ENCODE measurements at regions not wholly inside any gene's neighbourhood (a gene's known extent, or its start where the extent isn't known, plus 50 kb on each side); places are given as distances from the start of the nearest gene placed in this dataset.
A peak's percentile ranks its signal among the peaks of the same experiment; 100 is the strongest.

- H3K9me3 ChIP-seq (ENCODE audit: low read length) = no peaks in the 10 kb centered on the region
- no TSS peak for BruUV-seq (replicated peaks)
- no peaks in the 10 kb centered on the region for H3K36me3 ChIP-seq (replicated peaks in 1 of 2; ENCODE audit: control insufficient read depth in 1 of 2, insufficient read depth in 2 of 2, low read length in 2 of 2)
- ChIA-PET CTCF (ENCODE audit: low intra/inter-chr PET ratio, low total read pairs) (no interaction called here), POLR2A (no interaction called here)
- no peak for TF ChIP-seq ZNF468 (CRISPR knock-in tag; IDR thresholded peaks at IDR 0.05)
- no peak for TF ChIP-seq ISX (CRISPR knock-in tag; conservative IDR thresholded peaks at IDR 0.05)
- TF ChIP-seq SIN3A (IDR thresholded peaks at IDR 0.05; ENCODE audit: borderline replicate concordance, low read depth, low read length) = no peak
- TF ChIP-seq ZNF674 (CRISPR knock-in tag; IDR thresholded peaks at IDR 0.05; ENCODE audit: low read depth) = no peak
- intact Hi-C loops (cut with micrococcal nuclease; ENCODE audit: unreplicated experiment) = no loop called here
- DNase-seq (ENCODE audit: low spot score) (no peak), FAIRE-seq (no peak), ATAC-seq (no peak)
- H3K4me1 ChIP-seq (ENCODE audit: insufficient read depth, low read length) = no peaks in the 10 kb centered on the region
- WGBS (ENCODE audit: low lambda C conversion rate) = 24% methylated on average over 4 of the region's 4 CpGs
- H3K27ac ChIP-seq (ENCODE audit: extremely low read length, insufficient read depth, low read length) = no peak overlapping the region
- no peaks in the 10 kb centered on the region for H4K20me1 ChIP-seq (ENCODE audit: insufficient read depth, low read length)
- in situ Hi-C loops (cut with HindIII; ENCODE audit: extremely low pct_ligation_motif_present, low pct_unique_long_range_greater_than_20kb) = no loop called here
- H3K9ac ChIP-seq (ENCODE audit: insufficient read depth, low read depth, low read length) = no peak overlapping the region
- H3K27me3 ChIP-seq (ENCODE audit: control insufficient read depth in 1 of 2, insufficient read depth in 2 of 2, low read length in 2 of 2) = no peaks in the 10 kb centered on the region; a peak in 1 of 5 replicates
- H2AFZ ChIP-seq (ENCODE audit: low read length) = no peak overlapping the region
- H3K4me2 ChIP-seq (ENCODE audit: low read depth, low read length) = no peak overlapping the region
- H3K4me3 ChIP-seq (replicated peaks in 1 of 3; ENCODE audit: insufficient read depth in 1 of 3, low read depth in 2 of 3, low read length in 3 of 3) = no peak overlapping the region
- no peaks in the 10 kb centered on the region for H3K79me2 ChIP-seq (ENCODE audit: insufficient read depth, low read length)
Observed at GRCh38 chr7:142418326-142418725, 160.5 kb upstream of the PRSS58 start.

DNA sequence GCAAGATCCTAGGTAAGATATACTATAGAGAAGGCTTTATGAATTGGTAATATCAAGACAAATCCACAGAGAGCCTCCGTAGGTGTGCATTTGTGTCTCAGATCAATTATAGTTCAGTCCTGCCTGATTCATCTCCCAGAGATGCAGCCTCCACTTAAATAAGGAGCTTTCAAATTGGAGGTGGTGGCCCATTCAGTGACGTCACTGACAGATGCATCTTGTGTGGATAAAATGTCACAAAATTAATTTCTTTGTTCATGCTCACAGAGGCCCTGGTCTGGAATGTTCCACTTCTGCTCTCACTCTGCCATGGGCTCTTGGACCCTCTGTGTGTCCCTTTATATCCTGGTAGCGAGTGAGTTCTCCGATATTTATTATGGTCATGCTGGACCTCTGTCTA lies 157.1 kb upstream of the PRSS58 start:
- TF ChIP-seq ATF7 (IDR thresholded peaks at IDR 0.05) (peak; percentile 85), ATF7 (CRISPR knock-in tag; IDR thresholded peaks at IDR 0.05) (no peak), ZNF720 (CRISPR knock-in tag; IDR thresholded peaks at IDR 0.05) (no peak), CREB1 (IDR thresholded peaks at IDR 0.05) (peak; percentile 95), CREB1 (CRISPR knock-in tag; IDR thresholded peaks at IDR 0.05) (no peak), MXD3 (CRISPR knock-in tag; IDR thresholded peaks at IDR 0.05) (no peak), KMT2A (CRISPR knock-in tag; IDR thresholded peaks at IDR 0.05) (no peak)
- no peak overlapping the region for H3K4me3 ChIP-seq (replicated peaks in 1 of 3; ENCODE audit: insufficient read depth in 1 of 3, low read depth in 2 of 3, low read length in 3 of 3)
- in situ Hi-C loops (cut with HindIII; ENCODE audit: extremely low pct_ligation_motif_present, low pct_unique_long_range_greater_than_20kb) (no loop called here), intact Hi-C loops (cut with micrococcal nuclease; ENCODE audit: unreplicated experiment) (no loop called here)
- no peaks in the 10 kb centered on the region for H3K36me3 ChIP-seq (replicated peaks in 1 of 2; ENCODE audit: control insufficient read depth in 1 of 2, insufficient read depth in 2 of 2, low read length in 2 of 2)
- DNase-seq (ENCODE audit: low spot score) (no peak), ATAC-seq (no peak), FAIRE-seq (no peak)
- no peak overlapping the region for H2AFZ ChIP-seq (ENCODE audit: low read length)
- WGBS (ENCODE audit: low lambda C conversion rate) = 45% methylated on average over 4 of the region's 4 CpGs
- no peaks in the 10 kb centered on the region for H3K4me1 ChIP-seq (ENCODE audit: insufficient read depth, low read length)
- no peaks in the 10 kb centered on the region for H4K20me1 ChIP-seq (ENCODE audit: insufficient read depth, low read length)
- no peaks in the 10 kb centered on the region for H3K9me3 ChIP-seq (ENCODE audit: low read length)
- no peak overlapping the region for H3K9ac ChIP-seq (ENCODE audit: insufficient read depth, low read depth, low read length)
- BruUV-seq (replicated peaks) = no TSS peak
- CTCF ChIA-PET (ENCODE audit: low intra/inter-chr PET ratio, low total read pairs) = no interaction called here
- H3K27me3 ChIP-seq (ENCODE audit: control insufficient read depth in 1 of 2, insufficient read depth in 2 of 2, low read length in 2 of 2) = no peaks in the 10 kb centered on the region; a peak in 2 of 5 replicates
- POLR2A ChIA-PET = no interaction called here
- no peak overlapping the region for H3K27ac ChIP-seq (ENCODE audit: extremely low read length, insufficient read depth, low read length)
- H3K79me2 ChIP-seq (ENCODE audit: insufficient read depth, low read length) = no peaks in the 10 kb centered on the region
- no peak overlapping the region for H3K4me2 ChIP-seq (ENCODE audit: low read depth, low read length)
